Prostate gland (tissue), 2 donors: ENCODE measurements at regions not wholly inside any gene's neighbourhood (a gene's known extent, or its start where the extent isn't known, plus 50 kb on each side); places are given as distances from the start of the nearest gene placed in this dataset.

ENCODE experiments used
- CTCF ChIP-seq, 4 experiments: fragments of 200-600 bp in 2 of 4; fragments of 450-650 bp in 2 of 4; sonication (generic) in 2 of 4; IDR thresholded peaks; 1 replicate in 3 of 4; 2 replicates in 1 of 4; pipeline ENCODE4 v1.5.1; 2016 to 2019; ENCODE audit warnings: antibody characterized with exemption in 4 of 4, mild to moderate bottlenecking in 2 of 4, moderate library complexity in 2 of 4
- POLR2A ChIP-seq: fragments of 450-650 bp; IDR thresholded peaks from one replicate; pipeline ENCODE4 v1.6.1; 2016; ENCODE audit warnings: antibody characterized with exemption, mild to moderate bottlenecking
- POLR2AphosphoS5 ChIP-seq: sonication (generic); formaldehyde crosslinking; IDR thresholded peaks from one replicate; pipeline ENCODE4 v1.6.1; 2017; ENCODE audit warnings: antibody characterized with exemption

GRCh38 chr5:68627001-68627400, 411.4 kb downstream of the PIK3R1 start:
- TF ChIP-seq CTCF (IDR thresholded peaks at IDR 0.05) (no peak), POLR2A (no peak), POLR2AphosphoS5 (no peak)
